OCI-LY7 (cell line): ENCODE measurements at regions not wholly inside any gene's neighbourhood (a gene's known extent, or its start where the extent isn't known, plus 50 kb on each side); places are given as distances from the start of the nearest gene placed in this dataset.

Experiments
- BruUV-seq: library from RNA; stranded (reverse); fragments of 400-500 nt; replicated peaks from 2 replicates; lab custom pipeline; 2021; lab: Mats Ljungman, UMichigan
- CTCF ChIA-PET: fragments of 300-600 bp; sonication (Branson Sonifier 250); formaldehyde crosslinking; loops from one replicate; lab custom pipeline; 2022; ENCODE audit warnings: antibody characterized with exemption; ENCODE audit not compliant: unreplicated experiment; lab: Charles Lee
- POLR2A ChIA-PET: fragments of 300-600 bp; sonication (Branson Sonifier 250); formaldehyde crosslinking; loops from one replicate; lab custom pipeline; 2022; ENCODE audit warnings: antibody characterized with exemption; lab: Charles Lee
- DNase-seq: peaks from one replicate; pipeline ENCODE4 v3.0.0-alpha.2; 2015; ENCODE audit warnings: low spot score
- H2AFZ ChIP-seq: fragments of 200-600 bp; sonication (generic), shearing (Covaris generic); 2 replicates; pipeline ENCODE4 v1.6.1; 2014; ENCODE audit warnings: mild to moderate bottlenecking, antibody characterized with exemption, low read length, moderate library complexity
- H3K27ac ChIP-seq: fragments of 200-600 bp; sonication (generic); 2 replicates; pipeline ENCODE4 v1.5.1; 2014; ENCODE audit warnings: mixed run types, low read depth, mild to moderate bottlenecking, moderate library complexity, low read length, inconsistent platforms; ENCODE audit not compliant: poor library complexity, severe bottlenecking
- H3K36me3 ChIP-seq: fragments of 200-600 bp; sonication (generic); 2 replicates; pipeline ENCODE4 v1.6.1; 2014; ENCODE audit warnings: mild to moderate bottlenecking, antibody characterized with exemption, low read length, moderate library complexity, mixed read lengths; ENCODE audit not compliant: insufficient read depth
- H3K4me1 ChIP-seq: fragments of 200-600 bp; sonication (generic); 2 replicates; pipeline ENCODE4 v1.5.1; 2014; ENCODE audit warnings: mild to moderate bottlenecking, low read length; ENCODE audit not compliant: insufficient read depth, poor library complexity, severe bottlenecking
- H3K4me2 ChIP-seq: fragments of 200-600 bp; sonication (generic); 2 replicates; pipeline ENCODE4 v1.6.1; 2014; ENCODE audit warnings: mild to moderate bottlenecking, low read length
- H3K4me3 ChIP-seq: fragments of 200-600 bp; sonication (generic); 2 replicates; pipeline ENCODE4 v1.5.1; 2014; ENCODE audit warnings: mild to moderate bottlenecking, low read depth, low read length; ENCODE audit not compliant: poor library complexity, severe bottlenecking
- H3K79me2 ChIP-seq: fragments of 200-600 bp; sonication (generic); 2 replicates; pipeline ENCODE4 v1.6.1; 2016; ENCODE audit warnings: low read depth, mild to moderate bottlenecking, low read length, moderate library complexity, mixed read lengths; ENCODE audit not compliant: insufficient read depth
- H3K9me2 ChIP-seq: fragments of 200-600 bp; sonication (generic); 2 replicates; pipeline ENCODE4 v1.6.1; 2016; ENCODE audit warnings: mild to moderate bottlenecking, low read length, mixed read lengths; ENCODE audit not compliant: insufficient read depth
- H3K9me3 ChIP-seq: fragments of 200-600 bp; sonication (generic); 2 replicates; pipeline ENCODE4 v1.6.1; 2014; ENCODE audit warnings: mild to moderate bottlenecking, mixed run types, low read length, mixed read lengths
- H4K20me1 ChIP-seq: fragments of 200-600 bp; sonication (generic); 2 replicates; pipeline ENCODE4 v1.6.1; 2014; ENCODE audit warnings: mild to moderate bottlenecking, antibody characterized with exemption, low read length, moderate library complexity, mixed read lengths; ENCODE audit not compliant: insufficient read depth
- CTCF ChIP-seq: fragments of 200-600 bp; sonication (generic); conservative IDR thresholded peaks from 2 replicates; pipeline ENCODE4 v1.5.1; 2014; ENCODE audit warnings: mild to moderate bottlenecking, antibody characterized with exemption, low read length, moderate library complexity, mixed read lengths
- EZH2phosphoT487 ChIP-seq: fragments of 200-600 bp; sonication (generic); IDR thresholded peaks from 2 replicates; pipeline ENCODE4 v1.6.1; 2018; ENCODE audit warnings: low read depth, borderline replicate concordance, mild to moderate bottlenecking, mixed run types, antibody characterized with exemption, low read length, moderate library complexity, mixed read lengths
- intact Hi-C: fragments of 100-400 bp; cut with micrococcal nuclease; formaldehyde crosslinking; loops from one replicate; pipeline ENCODE4 v1.10.0; 2022; ENCODE audit not compliant: unreplicated experiment

GRCh38 chr2:226327830-226328229 is 471.8 kb downstream of the IRS1 start:
- Histone ChIP-seq H2AFZ (no peak overlapping the region), H3K27ac (no peak overlapping the region), H4K20me1 (no peaks in the 10 kb centered on the region), H3K79me2 (no peaks in the 10 kb centered on the region), H3K9me2 (no peaks in the 10 kb centered on the region), H3K4me1 (no peaks in the 10 kb centered on the region), H3K9me3 (no peaks in the 10 kb centered on the region), H3K36me3 (no peaks in the 10 kb centered on the region), H3K4me2 (no peak overlapping the region), H3K4me3 (no peak overlapping the region)
- no peak for DNase-seq
- ChIA-PET CTCF (no interaction called here), POLR2A (no interaction called here)
- TF ChIP-seq CTCF (no peak), EZH2phosphoT487 (no peak)
- no TSS peak for BruUV-seq
- intact Hi-C loops, result loop anchor here (10.0 kb wide), 1 partner anchor 443 kb away; no protein-coding TSS in a partner anchor

GRCh38 chr2:226325526-226325925 is 474.1 kb downstream of the IRS1 start:
- H3K9me2 ChIP-seq, result no peaks in the 10 kb centered on the region
- ChIA-PET CTCF (no interaction called here), POLR2A (interaction anchor here (0.5 kb wide), 1 partner anchor 311 kb away, joined by 3 read pairs; no protein-coding TSS in a partner anchor)
- H3K4me2 ChIP-seq, result no peak overlapping the region
- H2AFZ ChIP-seq, result no peak overlapping the region
- intact Hi-C loops, result loop anchor here (10.0 kb wide), 1 partner anchor 441 kb away; no protein-coding TSS in a partner anchor
- H3K36me3 ChIP-seq, result no peaks in the 10 kb centered on the region
- TF ChIP-seq CTCF, result no peak
- no peak for TF ChIP-seq EZH2phosphoT487
- H3K4me3 ChIP-seq, result no peak overlapping the region
- H3K4me1 ChIP-seq, result no peaks in the 10 kb centered on the region
- no TSS peak for BruUV-seq
- no peaks in the 10 kb centered on the region for H3K79me2 ChIP-seq
- H3K9me3 ChIP-seq, result no peaks in the 10 kb centered on the region
- H4K20me1 ChIP-seq, result no peaks in the 10 kb centered on the region
- no peak overlapping the region for H3K27ac ChIP-seq
- no peak for DNase-seq

GRCh38 chr2:226320076-226320948 is 479.3 kb downstream of the IRS1 start:
- H4K20me1 ChIP-seq, result no peaks in the 10 kb centered on the region
- no peak overlapping the region for H2AFZ ChIP-seq
- H3K4me2 ChIP-seq, result no peak overlapping the region
- no peaks in the 10 kb centered on the region for H3K79me2 ChIP-seq
- intact Hi-C loops, result loop anchor here (10.0 kb wide), 1 partner anchor 436 kb away; no protein-coding TSS in a partner anchor
- DNase-seq, result no peak
- BruUV-seq, result no TSS peak
- H3K9me3 ChIP-seq, result no peaks in the 10 kb centered on the region
- H3K9me2 ChIP-seq, result no peaks in the 10 kb centered on the region
- no peak for TF ChIP-seq EZH2phosphoT487
- no peak for TF ChIP-seq CTCF
- H3K36me3 ChIP-seq, result no peaks in the 10 kb centered on the region
- POLR2A ChIA-PET, result interaction anchor here (0.7 kb wide), 1 partner anchor 157 kb away, joined by 3 read pairs; no protein-coding TSS in a partner anchor
- CTCF ChIA-PET, result no interaction called here
- no peak overlapping the region for H3K4me3 ChIP-seq
- no peak overlapping the region for H3K27ac ChIP-seq
- H3K4me1 ChIP-seq, result no peaks in the 10 kb centered on the region
